ENCODE measurements at regions not wholly inside any gene's neighbourhood (a gene's known extent, or its start where the extent isn't known, plus 50 kb on each side); places are given as distances from the start of the nearest gene placed in this dataset.

DNA sequence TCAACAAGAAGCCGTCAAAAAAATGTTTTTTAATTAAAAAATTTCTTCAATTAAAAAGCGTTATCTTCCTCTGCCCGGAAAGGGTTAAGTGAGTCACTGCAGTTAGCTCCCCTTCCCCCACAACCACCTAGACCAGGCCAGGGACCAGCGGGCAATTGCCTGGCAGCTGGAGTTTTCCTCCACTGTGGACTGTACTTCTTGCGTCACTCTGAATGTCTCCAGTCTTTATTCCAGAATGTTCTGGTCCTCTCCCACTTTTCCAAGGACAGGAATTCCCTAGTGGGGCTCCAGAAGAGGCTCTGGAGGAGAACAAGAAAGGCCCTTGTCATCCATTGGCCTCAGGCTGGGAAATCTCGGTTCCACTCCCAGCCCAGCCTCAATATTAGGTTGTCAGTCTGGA is 114.0 kb downstream of the C9orf50 start:
- dilution Hi-C loops (cut with MboI; ENCODE audit: extremely low pct_ligation_motif_present, low sequenced_read_pairs) = no loop called here
- Histone ChIP-seq H3K79me2 (ENCODE audit: control insufficient read depth, insufficient read depth, low read length) (no peaks in the 10 kb centered on the region), H2AFZ (ENCODE audit: low read depth, low read length) (peak overlapping the region; percentile 26), H4K20me1 (replicated peaks; ENCODE audit: control insufficient read depth, extremely low read depth, insufficient read depth, low read length) (no peaks in the 10 kb centered on the region), H3K4me1 (ENCODE audit: control insufficient read depth, extremely low read depth, insufficient read depth, low read length) (peaks cover 9% of the 10 kb centered on the region), H3K27ac (ENCODE audit: insufficient read depth, low read depth, low read length) (peak overlapping the region; percentile 32), H3K4me2 (ENCODE audit: insufficient read depth, low read length) (no peak overlapping the region), H3K36me3 (ENCODE audit: control insufficient read depth in 2 of 2, extremely low read depth in 1 of 2, insufficient read depth in 2 of 2, low read length in 2 of 2) (peaks cover 0 to 2% of the 10 kb centered on the region in 2 experiments), H3K9ac (replicated peaks; ENCODE audit: extremely low read depth, insufficient read depth, low read length) (no peak overlapping the region), H3K9me3 (replicated peaks; ENCODE audit: control insufficient read depth, insufficient read depth, low read length) (no peaks in the 10 kb centered on the region), H3K27me3 (ENCODE audit: control insufficient read depth in 2 of 2, insufficient read depth in 2 of 2, low read length in 2 of 2) (no peaks in the 10 kb centered on the region), H3K9me1 (replicated peaks; ENCODE audit: control insufficient read depth, extremely low read depth, insufficient read depth, low read length) (no peaks in the 10 kb centered on the region), H3K4me3 (replicated peaks in 1 of 3; ENCODE audit: insufficient read depth in 1 of 3, low read depth in 1 of 3, low read length in 3 of 3) (no peak overlapping the region)
- FAIRE-seq (peak; percentile 79), DNase-seq (ENCODE audit: low read depth, low spot score) (peak; percentile 29)
- intact Hi-C loops (cut with micrococcal nuclease) = no loop called here
- ChIA-PET POLR2A (interaction anchor here (0.5 to 1.0 kb wide), 2 partner anchors 10 to 66 kb away, joined by 4 to 6 read pairs; no protein-coding TSS in a partner anchor), CTCF (interaction anchor here (0.9 to 1.5 kb wide), 4 partner anchors 8 to 364 kb away, joined by 4 to 7 read pairs (median 4); no protein-coding TSS in a partner anchor)
- TF ChIP-seq FOS (IDR thresholded peaks at IDR 0.05; ENCODE audit: borderline replicate concordance, insufficient read depth, low read length) (peak; percentile 45), JUN (IDR thresholded peaks at IDR 0.05; ENCODE audit: borderline replicate concordance, insufficient read depth, insufficient read length, low read depth) (peak; percentile 14), MYC (IDR thresholded peaks at IDR 0.05; ENCODE audit: low read depth, low read length) (no peak)
- no TSS peak for BruUV-seq (replicated peaks)

- intact Hi-C loops (cut with micrococcal nuclease) (no loop called here), dilution Hi-C loops (cut with MboI; ENCODE audit: extremely low pct_ligation_motif_present, low sequenced_read_pairs) (no loop called here)
- H3K9ac ChIP-seq (replicated peaks; ENCODE audit: extremely low read depth, insufficient read depth, low read length) = no peak overlapping the region
- no peaks in the 10 kb centered on the region for H3K27me3 ChIP-seq (ENCODE audit: control insufficient read depth in 2 of 2, insufficient read depth in 2 of 2, low read length in 2 of 2)
- DNase-seq (ENCODE audit: low read depth, low spot score) (no peak), FAIRE-seq (no peak)
- H2AFZ ChIP-seq (ENCODE audit: low read depth, low read length) = no peak overlapping the region
- peaks cover 0 to 2% of the 10 kb centered on the region in 2 experiments for H3K36me3 ChIP-seq (ENCODE audit: control insufficient read depth in 2 of 2, extremely low read depth in 1 of 2, insufficient read depth in 2 of 2, low read length in 2 of 2)
- BruUV-seq (replicated peaks) = TSS peak; percentile 2
- no peaks in the 10 kb centered on the region for H3K9me3 ChIP-seq (replicated peaks; ENCODE audit: control insufficient read depth, insufficient read depth, low read length)
- CTCF ChIA-PET = interaction anchor here (1.4 to 1.5 kb wide), 2 partner anchors 9 kb away, joined by 4 to 7 read pairs; no protein-coding TSS in a partner anchor
- H3K9me1 ChIP-seq (replicated peaks; ENCODE audit: control insufficient read depth, extremely low read depth, insufficient read depth, low read length) = no peaks in the 10 kb centered on the region
- H3K4me1 ChIP-seq (ENCODE audit: control insufficient read depth, extremely low read depth, insufficient read depth, low read length) = peaks cover 9% of the 10 kb centered on the region
- H3K4me3 ChIP-seq (replicated peaks in 1 of 3; ENCODE audit: insufficient read depth in 1 of 3, low read depth in 1 of 3, low read length in 3 of 3) = no peak overlapping the region
- no peak overlapping the region for H3K4me2 ChIP-seq (ENCODE audit: insufficient read depth, low read length)
- no peak overlapping the region for H3K27ac ChIP-seq (ENCODE audit: insufficient read depth, low read depth, low read length)
- no peaks in the 10 kb centered on the region for H4K20me1 ChIP-seq (replicated peaks; ENCODE audit: control insufficient read depth, extremely low read depth, insufficient read depth, low read length)
- H3K79me2 ChIP-seq (ENCODE audit: control insufficient read depth, insufficient read depth, low read length) = no peaks in the 10 kb centered on the region
- POLR2A ChIA-PET = no interaction called here
- TF ChIP-seq MYC (IDR thresholded peaks at IDR 0.05; ENCODE audit: low read depth, low read length) (no peak), POLR2AphosphoS5 (IDR thresholded peaks at IDR 0.05; ENCODE audit: insufficient read depth, low read depth, low read length) (no peak), FOS (IDR thresholded peaks at IDR 0.05; ENCODE audit: borderline replicate concordance, insufficient read depth, low read length) (no peak), JUN (IDR thresholded peaks at IDR 0.05; ENCODE audit: borderline replicate concordance, insufficient read depth, insufficient read length, low read depth) (no peak), EZH2 (IDR thresholded peaks at IDR 0.05; ENCODE audit: borderline replicate concordance, low read depth, low read length, severe bottlenecking) (no peak), GATA2 (IDR thresholded peaks at IDR 0.05; ENCODE audit: insufficient read depth, insufficient read length, low read depth, low read length) (no peak), POLR2A (IDR thresholded peaks at IDR 0.05; ENCODE audit: low read depth, low read length) (no peak)
- TF ChIP-seq, protein P1, sequence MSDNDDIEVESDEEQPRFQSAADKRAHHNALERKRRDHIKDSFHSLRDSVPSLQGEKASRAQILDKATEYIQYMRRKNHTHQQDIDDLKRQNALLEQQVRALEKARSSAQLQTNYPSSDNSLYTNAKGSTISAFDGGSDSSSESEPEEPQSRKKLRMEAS (IDR thresholded peaks at IDR 0.05; ENCODE audit: insufficient read depth, insufficient read length) = no peak
- TF ChIP-seq, protein P2, sequence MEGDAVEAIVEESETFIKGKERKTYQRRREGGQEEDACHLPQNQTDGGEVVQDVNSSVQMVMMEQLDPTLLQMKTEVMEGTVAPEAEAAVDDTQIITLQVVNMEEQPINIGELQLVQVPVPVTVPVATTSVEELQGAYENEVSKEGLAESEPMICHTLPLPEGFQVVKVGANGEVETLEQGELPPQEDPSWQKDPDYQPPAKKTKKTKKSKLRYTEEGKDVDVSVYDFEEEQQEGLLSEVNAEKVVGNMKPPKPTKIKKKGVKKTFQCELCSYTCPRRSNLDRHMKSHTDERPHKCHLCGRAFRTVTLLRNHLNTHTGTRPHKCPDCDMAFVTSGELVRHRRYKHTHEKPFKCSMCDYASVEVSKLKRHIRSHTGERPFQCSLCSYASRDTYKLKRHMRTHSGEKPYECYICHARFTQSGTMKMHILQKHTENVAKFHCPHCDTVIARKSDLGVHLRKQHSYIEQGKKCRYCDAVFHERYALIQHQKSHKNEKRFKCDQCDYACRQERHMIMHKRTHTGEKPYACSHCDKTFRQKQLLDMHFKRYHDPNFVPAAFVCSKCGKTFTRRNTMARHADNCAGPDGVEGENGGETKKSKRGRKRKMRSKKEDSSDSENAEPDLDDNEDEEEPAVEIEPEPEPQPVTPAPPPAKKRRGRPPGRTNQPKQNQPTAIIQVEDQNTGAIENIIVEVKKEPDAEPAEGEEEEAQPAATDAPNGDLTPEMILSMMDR (IDR thresholded peaks at IDR 0.05; ENCODE audit: extremely low read depth in 1 of 2, insufficient read depth in 1 of 2, low read depth in 1 of 2, low read length in 2 of 2) = no peak
These were observed 114.9 kb downstream of the C9orf50 start for GRCh38 chr9:129506041-129506440.

All from endothelial cell of umbilical vein (primary cell).